ENCODE measurements at regions not wholly inside any gene's neighbourhood (a gene's known extent, or its start where the extent isn't known, plus 50 kb on each side); places are given as distances from the start of the nearest gene placed in this dataset.

- H3K4me3 ChIP-seq, result no peak overlapping the region
- H3K4me1 ChIP-seq, result peaks cover 0 to 14% (median 7%) of the 10 kb centered on the region in 6 donors
- no peak for DNase-seq
- 73 to 90% (median 82%) methylated on average over 3 of the region's 3 CpGs for WGBS, 5 donors
- H3K27ac ChIP-seq, result no peak overlapping the region
- no peaks in the 10 kb centered on the region for H3K36me3 ChIP-seq
- intact Hi-C loops (cut with DNase I; ENCODE audit: low total_unique reads), result no loop called here
- H3K9me3 ChIP-seq, result no peaks in the 10 kb centered on the region
- TF ChIP-seq POLR2AphosphoS5 (IDR thresholded peaks at IDR 0.05) (no peak), POLR2A (IDR thresholded peaks at IDR 0.05) (no peak), CTCF (IDR thresholded peaks at IDR 0.05 in 8 of 11, conservative IDR thresholded peaks at IDR 0.05 in 3 of 11) (no peak)
- no peaks in the 10 kb centered on the region for H3K27me3 ChIP-seq (replicated peaks in 1 of 7)
Measured at GRCh38 chr1:58399176-58399575, 147.3 kb downstream of the OMA1 start.

- H3K27ac ChIP-seq, result no peak overlapping the region
- no peak overlapping the region for H3K4me3 ChIP-seq
- intact Hi-C loops (cut with DNase I; ENCODE audit: low total_unique reads), result no loop called here
- H3K27me3 ChIP-seq (replicated peaks in 1 of 7), result no peaks in the 10 kb centered on the region
- H3K4me1 ChIP-seq, result peaks cover 0 to 14% (median 7%) of the 10 kb centered on the region in 6 donors
- WGBS, 5 donors, result 72 to 88% (median 81%) methylated on average over 1 of the region's 1 CpG
- no peak for TF ChIP-seq POLR2A (IDR thresholded peaks at IDR 0.05)
- no peak for TF ChIP-seq POLR2AphosphoS5 (IDR thresholded peaks at IDR 0.05)
- no peak for TF ChIP-seq CTCF (IDR thresholded peaks at IDR 0.05 in 8 of 11, conservative IDR thresholded peaks at IDR 0.05 in 3 of 11)
- H3K9me3 ChIP-seq, result no peaks in the 10 kb centered on the region
- DNase-seq, result no peak
- H3K36me3 ChIP-seq, result no peaks in the 10 kb centered on the region
Measured at GRCh38 chr1:58398714-58399113, 147.8 kb downstream of the OMA1 start.

DNA sequence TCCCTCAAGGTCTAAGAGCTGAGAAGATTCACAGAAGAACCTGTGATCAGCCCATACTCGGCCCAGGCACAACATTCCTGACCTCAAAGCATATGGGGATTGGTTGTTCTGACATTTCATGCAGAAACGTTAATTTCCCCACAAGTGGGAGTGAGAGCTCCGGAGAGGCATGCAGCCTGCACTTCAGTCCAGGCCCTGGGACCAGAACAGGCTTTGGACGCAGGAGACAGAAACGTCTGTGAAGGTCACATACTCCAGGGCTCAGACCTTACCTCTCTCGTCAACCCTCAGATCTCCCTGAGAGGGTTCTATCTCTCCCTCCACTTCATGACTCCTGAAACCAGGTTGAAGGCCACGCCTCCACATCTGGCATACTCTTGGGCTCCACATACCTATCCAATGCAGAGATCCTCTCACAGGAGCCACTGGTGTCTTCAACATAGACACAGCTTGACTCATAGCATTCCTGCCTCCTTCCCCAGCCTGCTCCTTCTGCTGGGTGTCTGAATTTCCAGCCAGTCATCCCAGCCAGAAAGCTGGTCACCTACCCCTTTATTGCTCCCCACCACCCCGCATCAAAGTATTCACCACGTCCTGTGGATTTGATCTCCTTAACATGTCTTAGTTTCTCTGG, 149.2 kb downstream of the OMA1 start:
- 82 to 93% (median 87%) methylated on average over 9 of the region's 9 CpGs for WGBS, 5 donors
- TF ChIP-seq POLR2A (IDR thresholded peaks at IDR 0.05), result no peak
- TF ChIP-seq CTCF (IDR thresholded peaks at IDR 0.05 in 8 of 11, conservative IDR thresholded peaks at IDR 0.05 in 3 of 11), result no peak
- no peak for TF ChIP-seq POLR2AphosphoS5 (IDR thresholded peaks at IDR 0.05)
- H3K9me3 ChIP-seq, result no peaks in the 10 kb centered on the region
- H3K27ac ChIP-seq, result no peak overlapping the region
- no peak for DNase-seq
- H3K27me3 ChIP-seq (replicated peaks in 1 of 7), result no peaks in the 10 kb centered on the region
- intact Hi-C loops (cut with DNase I; ENCODE audit: low total_unique reads), result no loop called here
- H3K4me3 ChIP-seq, result no peak overlapping the region
- H3K36me3 ChIP-seq, result no peaks in the 10 kb centered on the region
- H3K4me1 ChIP-seq, result peaks cover 0 to 18% (median 7%) of the 10 kb centered on the region in 6 donors

GRCh38 chr1:58396150-58396549, 150.4 kb downstream of the OMA1 start:
- no peaks in the 10 kb centered on the region for H3K27me3 ChIP-seq (replicated peaks in 1 of 7)
- no peak overlapping the region for H3K4me3 ChIP-seq
- DNase-seq, result no peak
- 84 to 92% (median 85%) methylated on average over 6 of the region's 6 CpGs for WGBS, 5 donors
- H3K27ac ChIP-seq, result no peak overlapping the region
- TF ChIP-seq POLR2A (IDR thresholded peaks at IDR 0.05), result no peak
- no peak for TF ChIP-seq CTCF (IDR thresholded peaks at IDR 0.05 in 8 of 11, conservative IDR thresholded peaks at IDR 0.05 in 3 of 11)
- no peak for TF ChIP-seq POLR2AphosphoS5 (IDR thresholded peaks at IDR 0.05)
- no peaks in the 10 kb centered on the region for H3K36me3 ChIP-seq
- intact Hi-C loops (cut with DNase I; ENCODE audit: low total_unique reads), result no loop called here
- no peaks in the 10 kb centered on the region for H3K9me3 ChIP-seq
- peaks cover 0 to 29% (median 13%) of the 10 kb centered on the region in 6 donors for H3K4me1 ChIP-seq

Measured in spleen (tissue), 11 donors.